ENCODE measurements at regions not wholly inside any gene's neighbourhood (a gene's known extent, or its start where the extent isn't known, plus 50 kb on each side); places are given as distances from the start of the nearest gene placed in this dataset.

DNA sequence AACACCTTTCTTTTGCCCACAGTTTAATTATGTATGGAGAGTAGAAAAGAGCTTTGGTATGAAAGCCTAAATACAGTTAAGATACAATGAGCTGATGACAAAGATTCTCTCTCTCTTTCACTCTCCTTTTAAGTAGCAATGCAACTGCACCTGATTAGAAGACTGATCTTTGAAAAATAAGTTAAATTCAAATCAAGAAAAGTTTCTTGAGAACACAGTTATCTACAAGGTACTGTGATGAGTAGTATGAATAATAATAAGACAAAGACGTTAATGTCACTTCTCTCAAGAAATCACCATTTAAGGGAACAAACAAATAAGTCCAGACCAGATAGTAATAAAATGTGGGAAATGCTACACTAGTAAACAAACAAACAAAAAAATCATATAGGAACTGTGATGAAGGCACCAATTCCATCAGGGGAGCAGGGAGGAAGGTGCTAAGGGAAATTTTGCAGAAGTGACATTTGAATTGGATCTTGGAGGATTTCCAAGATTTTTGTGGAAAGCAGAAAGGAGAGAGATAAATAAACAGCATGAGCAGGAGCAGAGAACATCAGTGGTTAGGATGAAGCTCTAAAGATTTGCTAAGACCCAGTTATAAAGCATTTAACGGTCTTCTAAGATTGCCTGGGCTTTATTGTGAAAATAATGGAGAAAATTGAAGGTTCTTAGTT lies 65.2 kb upstream of the STK38L start:
- intact Hi-C loops (cut with DNase I): loop anchor here in 1 of 2 donors (10.0 kb wide), 1 partner anchor 106 kb away; no protein-coding TSS in a partner anchor
- DNase-seq (ENCODE audit: low spot score): no peak

DNA sequence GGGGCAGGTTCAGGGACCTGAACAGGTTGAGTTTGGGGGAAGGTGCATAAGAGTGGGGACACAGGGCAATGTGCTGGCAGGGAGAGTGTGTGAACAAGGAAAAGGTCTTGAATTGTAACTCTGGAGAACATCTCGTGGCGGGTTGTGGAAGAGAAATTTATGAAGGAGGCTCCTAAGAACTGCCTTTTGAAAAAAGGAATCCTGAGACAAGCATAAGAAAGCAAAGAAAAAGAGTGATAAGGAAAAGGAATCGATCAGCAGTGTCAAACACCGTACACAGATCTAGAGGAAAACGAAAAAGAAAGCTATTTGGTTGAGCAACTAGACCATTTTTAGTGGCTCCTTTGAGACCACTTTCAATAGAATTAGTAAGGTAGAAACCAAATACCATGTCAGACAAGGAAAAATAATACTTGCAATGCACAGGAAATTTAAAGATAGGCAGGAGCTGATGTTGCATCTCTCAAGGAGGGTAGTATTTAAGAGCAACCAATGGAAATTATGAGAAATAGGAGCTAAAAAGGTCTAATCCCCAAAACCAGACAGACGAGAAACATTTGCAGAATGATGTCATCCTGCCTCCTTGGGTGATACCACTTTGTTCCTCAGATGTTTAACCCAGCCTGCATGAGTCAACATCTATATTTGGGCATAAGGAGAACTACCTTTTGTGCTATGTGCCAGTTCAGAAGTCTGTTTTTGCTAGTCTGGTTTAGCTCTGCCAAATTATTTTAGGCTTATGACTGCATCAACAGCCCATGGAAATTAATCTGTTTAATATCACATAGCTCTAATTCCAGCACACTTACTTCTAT lies 64.5 kb upstream of the STK38L start:
- intact Hi-C loops (cut with DNase I): loop anchor here in 1 of 2 donors (10.0 kb wide), 1 partner anchor 105 kb away; no protein-coding TSS in a partner anchor
- no peak for DNase-seq (ENCODE audit: low spot score)

DNA sequence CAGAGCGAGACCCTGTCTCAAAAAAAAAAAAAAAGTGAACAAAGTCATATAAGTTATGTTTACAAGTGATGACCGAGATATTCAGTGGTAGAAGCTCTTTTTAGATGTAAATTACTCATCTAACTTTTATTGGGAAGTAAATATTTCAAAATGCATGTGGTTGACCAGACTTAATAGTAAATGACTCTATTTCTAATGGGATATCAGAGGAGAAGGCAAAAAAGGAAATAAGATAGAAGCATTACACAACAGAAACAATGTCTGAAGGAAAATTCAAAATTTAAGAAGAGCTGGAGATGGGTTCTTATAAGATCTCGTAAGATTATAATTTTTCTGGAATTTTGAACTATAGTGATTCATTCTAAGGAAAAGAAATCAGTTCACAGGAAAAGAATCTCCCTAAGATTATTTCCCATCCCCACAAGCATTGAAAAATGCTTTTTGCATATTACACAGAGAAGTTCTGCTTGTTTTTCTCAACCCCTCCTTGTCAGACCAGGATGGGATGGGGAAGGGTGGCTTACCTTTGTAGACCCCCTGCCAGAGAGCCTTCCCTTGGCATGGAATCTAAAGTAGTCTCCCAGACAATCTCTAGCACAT lies 63.1 kb upstream of the STK38L start:
- intact Hi-C loops (cut with DNase I): no loop called here

DNA sequence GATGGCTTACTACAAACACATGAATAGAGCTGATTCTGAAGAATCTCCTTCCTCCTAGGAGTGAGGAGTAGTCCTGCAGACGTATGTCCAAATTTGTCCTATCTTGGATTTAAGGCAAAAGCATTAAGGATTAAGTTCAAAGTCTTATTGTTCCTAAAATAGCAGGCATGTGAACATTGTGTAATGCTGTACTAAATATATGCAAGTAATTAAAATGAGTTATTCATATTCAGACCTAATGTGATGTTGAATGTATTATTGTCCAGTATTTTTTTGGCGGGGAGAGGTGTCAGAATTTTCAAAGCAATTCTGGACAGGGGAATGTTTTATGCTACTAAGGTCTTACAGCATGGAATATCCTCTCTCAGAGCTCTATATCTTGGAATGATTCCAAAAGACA lies 60.7 kb upstream of the STK38L start:
- intact Hi-C loops (cut with DNase I): no loop called here

More for the DNA sequence above, 63.1 kb upstream of the STK38L start:
- no peak for DNase-seq (ENCODE audit: low spot score)

DNA sequence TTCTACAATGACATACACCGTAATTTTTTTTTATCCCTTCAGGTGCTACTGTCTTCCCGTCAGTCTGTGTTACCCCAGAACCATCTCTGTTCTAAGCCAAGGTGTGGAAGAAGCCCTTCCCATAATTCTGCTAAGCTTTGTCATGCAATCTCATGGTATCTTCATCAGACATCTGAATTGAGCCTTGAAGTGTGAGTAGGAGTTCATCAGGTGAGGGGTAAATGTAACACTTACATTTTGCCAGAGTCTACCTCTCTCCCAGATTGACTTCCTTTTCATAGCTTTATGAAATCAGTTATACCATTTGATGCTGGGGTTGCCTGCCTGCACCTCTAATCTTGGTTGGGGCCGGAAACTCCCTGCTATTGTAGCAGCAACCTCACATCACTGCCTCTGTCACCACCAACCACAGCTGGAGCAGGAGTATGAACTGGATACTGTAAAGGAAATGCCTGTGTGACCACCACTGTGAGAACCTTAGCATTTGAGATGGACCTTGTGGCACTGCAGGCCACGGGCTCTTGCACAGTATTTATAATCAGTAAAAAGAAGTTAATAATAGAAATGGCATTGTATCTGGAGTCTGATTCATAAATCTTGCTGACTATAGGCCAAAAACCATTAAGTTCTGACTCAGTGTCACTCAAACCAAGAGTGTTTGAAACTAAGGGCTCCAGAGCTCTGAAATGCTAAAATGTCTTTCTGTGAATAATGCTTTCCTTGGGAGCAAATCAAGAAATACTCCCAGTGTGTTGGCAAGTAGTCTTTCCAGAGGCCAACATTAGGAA lies 58.7 kb upstream of the STK38L start:
- intact Hi-C loops (cut with DNase I): no loop called here
- DNase-seq (ENCODE audit: low spot score): no peak

More for the DNA sequence above, 60.7 kb upstream of the STK38L start:
- DNase-seq (ENCODE audit: low spot score): no peak

DNA sequence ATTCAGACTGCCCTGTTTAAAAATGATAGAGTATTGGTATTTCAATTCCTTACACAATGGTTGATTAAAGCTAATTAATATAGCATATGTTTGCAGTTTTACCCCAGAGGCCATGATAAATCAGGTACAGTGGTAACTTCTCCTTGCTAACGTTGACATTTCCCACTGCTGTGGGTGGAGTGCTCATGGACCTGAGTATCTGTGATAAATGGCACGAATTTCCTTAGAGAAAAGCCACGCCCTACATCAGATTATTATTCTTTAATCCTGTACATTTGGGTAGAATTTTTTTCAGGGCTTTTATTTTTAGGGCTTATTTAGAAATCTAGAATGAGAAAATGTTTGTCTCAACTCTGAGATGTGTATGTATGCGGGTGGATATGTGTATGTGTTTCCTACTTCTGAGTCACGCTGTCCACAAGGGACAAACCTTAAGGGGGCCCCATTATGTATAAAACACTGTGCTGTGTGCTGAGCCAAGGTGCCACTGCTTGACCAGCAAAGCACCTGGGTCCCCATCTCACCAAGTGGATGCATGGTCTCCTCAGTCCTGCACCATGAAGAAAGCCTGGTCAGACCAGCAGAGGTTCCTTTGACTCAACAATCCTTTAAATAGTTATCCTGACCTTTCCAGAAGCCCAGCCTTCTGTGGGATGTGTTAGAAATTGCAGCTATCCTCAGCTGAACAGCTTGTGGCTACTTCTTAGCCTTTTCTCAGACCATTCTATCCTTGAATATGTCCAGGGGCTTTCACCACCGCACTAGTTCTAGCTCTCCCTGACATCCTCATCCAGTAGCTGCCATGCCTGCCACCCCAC lies 57.9 kb upstream of the STK38L start:
- intact Hi-C loops (cut with DNase I): no loop called here
- no peak for DNase-seq (ENCODE audit: low spot score)

DNA sequence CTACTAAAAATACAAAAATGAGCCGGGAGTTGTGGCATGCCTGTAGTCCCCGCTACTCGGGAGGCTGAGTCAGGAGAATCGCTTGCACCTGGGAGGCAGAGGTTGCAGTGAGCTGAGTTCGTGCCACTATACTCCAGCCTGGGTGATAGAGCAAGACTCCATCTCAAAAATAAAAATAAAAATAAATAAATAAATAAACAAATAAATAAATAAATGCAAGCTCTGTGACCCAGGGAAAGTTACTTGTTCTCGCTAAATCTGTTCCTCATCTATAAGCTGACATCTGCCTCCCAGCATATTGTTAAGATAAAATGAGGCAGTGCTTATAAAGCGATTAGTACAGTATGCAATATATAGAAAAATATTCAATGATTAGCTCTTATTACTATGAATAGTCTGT lies 56.4 kb upstream of the STK38L start:
- intact Hi-C loops (cut with DNase I): no loop called here
- no peak for DNase-seq (ENCODE audit: low spot score)

DNA sequence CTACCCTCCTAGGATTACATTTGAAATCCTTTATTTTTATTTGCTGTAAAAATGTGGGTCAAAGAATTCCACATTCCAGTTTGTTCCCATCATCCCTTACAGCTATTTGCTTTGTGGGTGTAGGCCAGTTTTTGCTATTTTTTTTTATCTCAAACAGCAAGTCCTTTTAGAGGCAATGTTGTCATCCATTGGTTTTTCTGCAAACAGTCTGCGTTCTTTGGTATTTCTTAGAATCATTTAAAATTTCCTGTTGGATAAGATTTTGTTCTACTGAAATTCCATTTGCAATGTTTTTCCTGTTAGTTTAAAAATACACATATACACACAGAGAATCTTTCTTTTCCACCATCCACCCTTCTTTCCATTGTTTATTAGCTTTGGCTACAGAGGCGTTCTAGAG lies 53.3 kb upstream of the STK38L start:
- intact Hi-C loops (cut with DNase I): no loop called here
- DNase-seq (ENCODE audit: low spot score): no peak

DNA sequence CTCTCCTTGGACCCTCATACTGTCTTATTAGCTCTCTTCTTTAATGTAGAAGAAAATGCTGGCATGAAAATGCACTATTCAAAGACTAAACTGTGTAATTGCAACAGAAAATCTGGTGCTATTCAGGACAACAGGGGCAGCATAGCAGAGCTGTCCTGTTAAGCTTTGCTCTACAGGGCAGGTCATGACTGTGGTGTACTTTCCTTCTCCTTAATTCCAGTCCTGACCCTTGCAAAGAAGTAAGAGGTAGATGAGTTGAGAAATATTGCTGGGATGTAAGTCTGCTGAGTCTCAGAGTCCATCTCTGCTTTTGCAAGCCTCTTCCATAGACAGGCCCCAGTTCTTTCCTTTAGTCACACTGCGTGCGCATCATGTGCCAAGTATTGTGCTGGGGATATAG lies 52.6 kb upstream of the STK38L start:
- no peak for DNase-seq (ENCODE audit: low spot score)
- intact Hi-C loops (cut with DNase I): no loop called here

DNA sequence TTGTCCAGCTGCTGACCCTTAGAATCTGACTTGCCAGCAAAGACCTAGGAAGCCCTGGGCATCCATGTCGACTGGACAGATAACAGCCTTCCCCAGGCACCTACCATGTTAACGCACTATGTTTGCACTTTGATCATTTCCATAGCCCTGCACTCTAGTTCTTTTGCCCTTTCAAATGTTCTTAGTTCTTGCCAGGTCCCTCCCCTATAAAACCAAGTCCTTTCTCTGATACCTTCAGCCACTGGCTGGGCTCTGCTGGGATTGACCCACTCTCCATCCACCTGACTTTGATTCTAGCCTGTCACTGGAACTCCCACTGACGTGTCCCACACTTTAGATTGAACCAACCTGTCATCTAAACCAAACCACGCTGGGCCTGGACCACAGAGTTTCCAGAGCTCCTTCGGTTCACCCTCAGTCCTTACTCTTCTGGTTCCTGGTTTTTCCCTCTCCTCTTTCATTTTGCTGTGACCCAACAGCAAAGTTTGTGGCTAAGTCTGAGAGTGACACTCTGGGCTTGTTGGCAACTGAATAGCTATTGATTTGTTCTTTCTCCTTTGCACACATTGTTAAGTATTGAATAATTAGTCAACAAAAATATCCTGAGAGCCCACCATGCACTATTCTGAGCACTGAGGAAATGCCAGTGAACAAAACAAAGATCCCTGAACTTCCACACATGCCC lies 51.8 kb upstream of the STK38L start:
- DNase-seq (ENCODE audit: low spot score): no peak
- intact Hi-C loops (cut with DNase I): no loop called here

DNA sequence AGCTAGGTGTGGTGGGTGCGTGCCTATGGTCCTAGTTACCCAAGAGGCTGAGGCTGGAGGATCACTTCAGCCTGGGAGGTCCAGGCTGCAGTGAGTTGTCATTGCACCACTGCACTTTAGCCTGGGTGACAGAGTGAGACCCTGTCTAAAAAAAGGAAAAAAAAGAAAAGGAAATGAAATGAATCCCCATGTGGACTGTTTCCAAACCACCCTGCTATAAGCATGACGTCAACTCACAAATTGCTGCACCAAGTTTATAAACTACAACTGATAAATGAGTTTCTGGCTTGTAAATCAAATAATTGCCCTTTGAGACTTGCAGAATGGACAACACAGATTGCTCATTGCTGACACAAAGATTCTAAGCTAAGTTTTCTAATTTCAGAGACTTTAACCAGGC lies 51.0 kb upstream of the STK38L start:
- DNase-seq (ENCODE audit: low spot score): no peak
- intact Hi-C loops (cut with DNase I): no loop called here

DNA sequence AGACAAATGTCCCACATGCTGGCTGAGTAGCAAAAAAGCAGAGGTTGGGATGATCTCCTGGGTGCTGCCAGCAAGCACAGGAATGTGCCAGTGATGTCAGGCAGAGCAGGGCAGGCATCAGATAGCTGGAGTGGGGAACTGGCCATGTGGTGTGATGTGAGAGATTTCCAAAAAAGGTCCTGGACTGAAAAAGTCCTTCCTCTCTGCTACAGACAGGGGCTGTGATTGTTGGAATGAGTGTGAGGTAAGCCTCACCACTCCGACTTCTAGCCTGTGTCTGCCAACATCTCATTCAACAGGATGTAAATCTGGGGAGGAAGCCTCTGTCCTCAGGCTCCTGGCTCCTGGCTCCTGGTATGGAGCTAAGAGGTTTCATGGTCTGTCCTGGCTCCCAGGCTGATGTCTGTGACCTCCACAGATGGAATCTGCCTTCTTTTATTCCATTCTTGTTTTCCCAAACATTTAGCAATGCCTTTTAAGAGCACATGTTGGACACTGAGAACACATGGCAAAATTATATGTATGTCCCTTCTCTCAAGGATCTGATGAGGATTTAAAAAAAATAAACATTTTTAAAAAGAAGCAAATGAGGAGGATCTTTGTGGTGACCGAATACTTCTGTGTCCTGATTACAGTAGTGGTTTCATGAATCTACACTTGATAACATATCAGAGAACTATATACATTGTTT lies 50.1 kb upstream of the STK38L start:
- intact Hi-C loops (cut with DNase I): no loop called here
- peak; percentile 87 for DNase-seq (ENCODE audit: low spot score)

All from posterior vena cava (tissue), 2 donors.